Breast epithelium (tissue), 3 donors: ENCODE measurements at regions not wholly inside any gene's neighbourhood (a gene's known extent, or its start where the extent isn't known, plus 50 kb on each side); places are given as distances from the start of the nearest gene placed in this dataset.

ENCODE experiments used
- CTCF ChIP-seq, 3 donors: fragments of 450-650 bp; IDR thresholded peaks; one replicate each; pipeline ENCODE4 v1.5.1; 2016 to 2017; ENCODE audit warnings: antibody characterized with exemption in 3 of 3, mild to moderate bottlenecking in 3 of 3, moderate library complexity in 3 of 3
- POLR2A ChIP-seq: fragments of 450-650 bp; IDR thresholded peaks from one replicate; pipeline ENCODE4 v1.6.1; 2016; ENCODE audit warnings: antibody characterized with exemption, mild to moderate bottlenecking, moderate library complexity
- POLR2AphosphoS5 ChIP-seq, 3 donors: sonication (generic); formaldehyde crosslinking; IDR thresholded peaks; one replicate each; pipeline ENCODE4 v1.6.1; 2017; ENCODE audit warnings: antibody characterized with exemption in 3 of 3

DNA sequence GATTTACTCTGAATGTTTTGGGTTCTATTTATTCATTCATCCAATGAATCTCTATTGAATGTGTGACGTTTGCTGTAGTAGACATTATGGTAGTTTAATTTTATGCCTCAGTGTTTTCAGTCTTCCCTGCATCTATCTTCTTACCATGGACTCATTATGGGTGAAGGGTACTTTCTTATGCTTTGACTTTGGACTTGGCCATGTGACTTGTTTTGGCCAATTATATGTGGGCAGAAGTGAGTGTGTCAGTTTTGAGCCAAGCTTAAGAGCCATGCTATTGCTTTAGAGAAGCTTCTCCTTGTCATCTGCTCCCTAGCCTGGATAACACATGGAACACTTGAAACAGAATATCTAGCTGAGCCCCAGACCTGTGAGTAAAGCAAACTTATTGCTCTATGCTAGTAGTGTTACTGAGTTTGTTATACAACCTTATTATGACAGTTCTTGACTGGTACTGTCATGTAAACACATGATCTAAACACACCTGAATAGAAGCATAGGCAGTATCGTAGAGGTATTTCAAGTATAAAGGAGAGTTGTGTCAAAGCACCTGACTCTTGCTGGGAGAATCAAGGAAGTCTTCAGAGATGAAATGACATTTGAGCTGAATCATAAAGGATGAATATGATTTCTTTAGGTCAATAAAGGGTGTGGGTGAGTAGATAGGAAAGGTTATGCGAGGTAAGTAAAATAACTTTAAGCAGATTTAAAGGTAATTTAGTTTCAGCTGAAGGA, 128.4 kb downstream of the NAA11 start:
- TF ChIP-seq CTCF (IDR thresholded peaks at IDR 0.05) (no peak), POLR2A (no peak), POLR2AphosphoS5 (IDR thresholded peaks at IDR 0.05) (no peak)
